HepG2 (cell line): ENCODE measurements at regions not wholly inside any gene's neighbourhood (a gene's known extent, or its start where the extent isn't known, plus 50 kb on each side); places are given as distances from the start of the nearest gene placed in this dataset.

Source experiments
- ATAC-seq: fragments of 200-7000 bp; cut with Tn5 transposase; 3 replicates; pipeline ENCODE4 v1.9.1; 2020; ENCODE audit warnings: mild to moderate bottlenecking, moderate library complexity
- BruUV-seq: library from RNA; stranded (reverse); fragments of 400-500 nt; replicated peaks from 2 replicates; lab custom pipeline; 2021; lab: Mats Ljungman, UMichigan
- CTCF ChIA-PET: fragments of 300-600 bp; formaldehyde crosslinking; extraction: SDS; loops from one replicate; lab custom pipeline; 2021; ENCODE audit warnings: low total read pairs, inconsistent platforms, low intra/inter-chr PET ratio; lab: Yijun Ruan, JAX
- POLR2A ChIA-PET: fragments of 350-600 bp; sonication (Branson Sonifier 250); formaldehyde crosslinking; loops from one replicate; lab custom pipeline; 2020; ENCODE audit warnings: antibody characterized with exemption, inconsistent platforms; lab: Yijun Ruan, JAX
- DNase-seq: peaks from one replicate; pipeline ENCODE4 v3.0.0-alpha.2; 2015; ENCODE audit warnings: low spot score
- FAIRE-seq: peaks from 3 replicates; lab custom pipeline; 2011; peaks lifted over from hg19 to GRCh38; lab: Jason Lieb, UNC
- H2AFZ ChIP-seq: one replicate; pipeline ENCODE4 v1.6.1; 2011; ENCODE audit warnings: low read length, inconsistent platforms
- H3K27ac ChIP-seq: fragments of 300-600 bp; 3 replicates; pipeline ENCODE4 v1.8.0; 2011; ENCODE audit warnings: mixed run types, mild to moderate bottlenecking, mixed read lengths, low read length, inconsistent platforms; ENCODE audit not compliant: insufficient read depth; ENCODE audit errors: extremely low read length
- H3K27me3 ChIP-seq, 2 experiments: fragments of 200-600 bp in 1 of 2; 2 replicates in 1 of 2; 3 replicates in 1 of 2; pipeline versions ENCODE4 v1.6.0 to v1.8.0; 2011; ENCODE audit warnings: low read length in 2 of 2, mild to moderate bottlenecking in 2 of 2, moderate library complexity in 2 of 2, inconsistent platforms in 1 of 2; ENCODE audit not compliant: insufficient read depth in 2 of 2, control insufficient read depth in 1 of 2
- H3K36me3 ChIP-seq, 2 experiments: fragments of 200-600 bp in 1 of 2; replicated peaks in 1 of 2; 2 replicates in 1 of 2; 3 replicates in 1 of 2; pipeline versions ENCODE4 v1.5.1 to v1.8.0; 2011; ENCODE audit warnings: low read length in 2 of 2, inconsistent platforms in 1 of 2; ENCODE audit not compliant: insufficient read depth in 2 of 2, control insufficient read depth in 1 of 2
- H3K4me1 ChIP-seq: 2 replicates; pipeline ENCODE4 v1.5.1; 2012; ENCODE audit warnings: low read length, inconsistent platforms; ENCODE audit not compliant: insufficient read depth
- H3K4me2 ChIP-seq: 2 replicates; pipeline ENCODE4 v1.6.0; 2011; ENCODE audit warnings: low read depth, low read length, inconsistent platforms
- H3K4me3 ChIP-seq, 3 experiments: fragments of 200-600 bp in 1 of 3; sonication (generic), shearing (Covaris generic) in 1 of 3; replicated peaks in 1 of 3; 2 replicates each; pipeline ENCODE4 v1.5.1; 2011 to 2016; ENCODE audit warnings: low read length in 3 of 3, inconsistent platforms in 2 of 3, low read depth in 2 of 3, mild to moderate bottlenecking in 2 of 3, control low read depth in 1 of 3, mixed read lengths in 1 of 3; ENCODE audit not compliant: insufficient read depth in 1 of 3
- H3K79me2 ChIP-seq: one replicate; pipeline ENCODE4 v1.6.1; 2011; ENCODE audit warnings: low read length, inconsistent platforms; ENCODE audit not compliant: insufficient read depth
- H3K9ac ChIP-seq: 2 replicates; pipeline ENCODE4 v1.6.0; 2011; ENCODE audit warnings: mild to moderate bottlenecking, low read depth, low read length, inconsistent platforms; ENCODE audit not compliant: insufficient read depth
- H3K9me3 ChIP-seq: 2 replicates; pipeline ENCODE4 v1.5.1; 2012; ENCODE audit warnings: mild to moderate bottlenecking, low read length
- H4K20me1 ChIP-seq: 2 replicates; pipeline ENCODE4 v1.6.0; 2011; ENCODE audit warnings: inconsistent platforms, mild to moderate bottlenecking, low read length, moderate library complexity; ENCODE audit not compliant: insufficient read depth
- ADNP ChIP-seq: sonication (generic); formaldehyde crosslinking; IDR thresholded peaks from 2 replicates; pipeline ENCODE4 v1.4.0; 2020; ENCODE audit warnings: missing genetic modification reagents
- AKAP8 ChIP-seq: sonication (generic); formaldehyde crosslinking; IDR thresholded peaks from 2 replicates; pipeline ENCODE4 v1.5.1; 2020; ENCODE audit warnings: mild to moderate bottlenecking, missing genetic modification reagents
- ARID2 ChIP-seq: sonication (generic); formaldehyde crosslinking; IDR thresholded peaks from 2 replicates; pipeline ENCODE4 v1.8.1; 2022; ENCODE audit warnings: mild to moderate bottlenecking, missing genetic modification reagents, borderline replicate concordance
- ARID4A ChIP-seq: sonication (generic); formaldehyde crosslinking; IDR thresholded peaks from 2 replicates; pipeline ENCODE4 v1.5.0; 2020; ENCODE audit warnings: mild to moderate bottlenecking, missing genetic modification reagents, borderline replicate concordance
- CAMTA2 ChIP-seq: sonication (generic); formaldehyde crosslinking; IDR thresholded peaks from 2 replicates; pipeline ENCODE4 v1.4.0; 2020; ENCODE audit warnings: mild to moderate bottlenecking, missing genetic modification reagents, borderline replicate concordance
- GMEB2 ChIP-seq: IDR thresholded peaks from 2 replicates; pipeline ENCODE4 v1.6.1; 2016; ENCODE audit warnings: missing biosample characterization, missing genetic modification reagents, low read depth
- MIER3 ChIP-seq: IDR thresholded peaks from 2 replicates; pipeline ENCODE4 v1.6.1; 2016; ENCODE audit warnings: missing compliant biosample characterization, borderline replicate concordance
- MYNN ChIP-seq: sonication (generic); formaldehyde crosslinking; IDR thresholded peaks from 2 replicates; pipeline ENCODE4 v1.4.0; 2020; ENCODE audit warnings: mild to moderate bottlenecking, low read depth, missing genetic modification reagents
- NAIF1 ChIP-seq: sonication (generic); formaldehyde crosslinking; IDR thresholded peaks from 2 replicates; pipeline ENCODE4 v1.5.0; 2020; ENCODE audit warnings: mild to moderate bottlenecking, missing genetic modification reagents, borderline replicate concordance
- ZFP36L1 ChIP-seq: sonication (generic); formaldehyde crosslinking; IDR thresholded peaks from 2 replicates; pipeline ENCODE4 v1.8.0; 2022; ENCODE audit warnings: mild to moderate bottlenecking, missing genetic modification reagents, moderate library complexity
- ZNF232 ChIP-seq: sonication (generic); formaldehyde crosslinking; IDR thresholded peaks from 2 replicates; pipeline ENCODE4 v1.4.0; 2020; ENCODE audit warnings: missing genetic modification reagents, borderline replicate concordance
- WGBS: methylation state at CpG from one replicate; pipeline ENCODE4 v1.1.6; 2017; ENCODE audit warnings: low lambda C conversion rate; 5-methylcytosine and 5-hydroxymethylcytosine counted together
- in situ Hi-C: cut with HindIII; loops from 2 replicates; pipeline ENCODE4 v1.10.0; 2017; ENCODE audit warnings: low pct_unique_long_range_greater_than_20kb; ENCODE audit not compliant: extremely low pct_ligation_motif_present
- intact Hi-C: fragments of 100-400 bp; cut with micrococcal nuclease; formaldehyde crosslinking; loops from one replicate; pipeline ENCODE4 v1.10.0; 2022; ENCODE audit not compliant: unreplicated experiment
- TF ChIP-seq, protein P1 (sequence below): IDR thresholded peaks from 2 replicates; pipeline ENCODE4 v1.6.1; 2012; ENCODE audit warnings: low read length, improper control_type of control experiment
- TF ChIP-seq, protein P2 (sequence below): sonication (generic); formaldehyde crosslinking; IDR thresholded peaks from 2 replicates; pipeline ENCODE4 v1.5.0; 2020; ENCODE audit warnings: mild to moderate bottlenecking, missing genetic modification reagents

GRCh38 chr14:71728386-71728785 lies 203.8 kb upstream of the RGS6 start:
- no peak overlapping the region for H3K4me2 ChIP-seq
- no peaks in the 10 kb centered on the region for H3K79me2 ChIP-seq
- no peaks in the 10 kb centered on the region for H3K4me1 ChIP-seq
- no peaks in the 10 kb centered on the region for H4K20me1 ChIP-seq
- FAIRE-seq, result no peak
- H3K9me3 ChIP-seq, result no peaks in the 10 kb centered on the region
- no peak for DNase-seq
- no peak for ATAC-seq
- no peaks in the 10 kb centered on the region for H3K27me3 ChIP-seq
- in situ Hi-C loops (loop anchor here (10.0 kb wide), 1 partner anchor 126 kb away; no protein-coding TSS in a partner anchor), intact Hi-C loops (no loop called here)
- ChIA-PET POLR2A (no interaction called here), CTCF (no interaction called here)
- no peak overlapping the region for H2AFZ ChIP-seq
- H3K4me3 ChIP-seq, result no peak overlapping the region
- WGBS, result 96% methylated on average over 3 of the region's 3 CpGs
- BruUV-seq, result no TSS peak
- no peak overlapping the region for H3K27ac ChIP-seq
- peaks cover 12 to 44% of the 10 kb centered on the region in 2 experiments for H3K36me3 ChIP-seq
- no peak overlapping the region for H3K9ac ChIP-seq
- TF ChIP-seq ZNF232 (no peak), GMEB2 (CRISPR knock-in tag) (no peak), ARID2 (no peak), ZFP36L1 (no peak), NAIF1 (CRISPR knock-in tag) (no peak), AKAP8 (no peak), MIER3 (CRISPR knock-in tag) (no peak), ADNP (no peak), ARID4A (CRISPR knock-in tag) (no peak), CAMTA2 (CRISPR knock-in tag) (no peak), MYNN (CRISPR knock-in tag) (no peak)
- TF ChIP-seq, protein P1, sequence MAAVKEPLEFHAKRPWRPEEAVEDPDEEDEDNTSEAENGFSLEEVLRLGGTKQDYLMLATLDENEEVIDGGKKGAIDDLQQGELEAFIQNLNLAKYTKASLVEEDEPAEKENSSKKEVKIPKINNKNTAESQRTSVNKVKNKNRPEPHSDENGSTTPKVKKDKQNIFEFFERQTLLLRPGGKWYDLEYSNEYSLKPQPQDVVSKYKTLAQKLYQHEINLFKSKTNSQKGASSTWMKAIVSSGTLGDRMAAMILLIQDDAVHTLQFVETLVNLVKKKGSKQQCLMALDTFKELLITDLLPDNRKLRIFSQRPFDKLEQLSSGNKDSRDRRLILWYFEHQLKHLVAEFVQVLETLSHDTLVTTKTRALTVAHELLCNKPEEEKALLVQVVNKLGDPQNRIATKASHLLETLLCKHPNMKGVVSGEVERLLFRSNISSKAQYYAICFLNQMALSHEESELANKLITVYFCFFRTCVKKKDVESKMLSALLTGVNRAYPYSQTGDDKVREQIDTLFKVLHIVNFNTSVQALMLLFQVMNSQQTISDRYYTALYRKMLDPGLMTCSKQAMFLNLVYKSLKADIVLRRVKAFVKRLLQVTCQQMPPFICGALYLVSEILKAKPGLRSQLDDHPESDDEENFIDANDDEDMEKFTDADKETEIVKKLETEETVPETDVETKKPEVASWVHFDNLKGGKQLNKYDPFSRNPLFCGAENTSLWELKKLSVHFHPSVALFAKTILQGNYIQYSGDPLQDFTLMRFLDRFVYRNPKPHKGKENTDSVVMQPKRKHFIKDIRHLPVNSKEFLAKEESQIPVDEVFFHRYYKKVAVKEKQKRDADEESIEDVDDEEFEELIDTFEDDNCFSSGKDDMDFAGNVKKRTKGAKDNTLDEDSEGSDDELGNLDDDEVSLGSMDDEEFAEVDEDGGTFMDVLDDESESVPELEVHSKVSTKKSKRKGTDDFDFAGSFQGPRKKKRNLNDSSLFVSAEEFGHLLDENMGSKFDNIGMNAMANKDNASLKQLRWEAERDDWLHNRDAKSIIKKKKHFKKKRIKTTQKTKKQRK, result no peak
- TF ChIP-seq, protein P2, sequence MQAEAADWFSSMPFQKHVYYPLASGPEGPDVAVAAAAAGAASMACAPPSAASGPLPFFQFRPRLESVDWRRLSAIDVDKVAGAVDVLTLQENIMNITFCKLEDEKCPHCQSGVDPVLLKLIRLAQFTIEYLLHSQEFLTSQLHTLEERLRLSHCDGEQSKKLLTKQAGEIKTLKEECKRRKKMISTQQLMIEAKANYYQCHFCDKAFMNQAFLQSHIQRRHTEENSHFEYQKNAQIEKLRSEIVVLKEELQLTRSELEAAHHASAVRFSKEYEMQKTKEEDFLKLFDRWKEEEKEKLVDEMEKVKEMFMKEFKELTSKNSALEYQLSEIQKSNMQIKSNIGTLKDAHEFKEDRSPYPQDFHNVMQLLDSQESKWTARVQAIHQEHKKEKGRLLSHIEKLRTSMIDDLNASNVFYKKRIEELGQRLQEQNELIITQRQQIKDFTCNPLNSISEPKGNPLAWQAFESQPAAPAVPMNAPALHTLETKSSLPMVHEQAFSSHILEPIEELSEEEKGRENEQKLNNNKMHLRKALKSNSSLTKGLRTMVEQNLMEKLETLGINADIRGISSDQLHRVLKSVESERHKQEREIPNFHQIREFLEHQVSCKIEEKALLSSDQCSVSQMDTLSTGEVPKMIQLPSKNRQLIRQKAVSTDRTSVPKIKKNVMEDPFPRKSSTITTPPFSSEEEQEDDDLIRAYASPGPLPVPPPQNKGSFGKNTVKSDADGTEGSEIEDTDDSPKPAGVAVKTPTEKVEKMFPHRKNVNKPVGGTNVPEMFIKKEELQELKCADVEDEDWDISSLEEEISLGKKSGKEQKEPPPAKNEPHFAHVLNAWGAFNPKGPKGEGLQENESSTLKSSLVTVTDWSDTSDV (CRISPR knock-in tag), result no peak
